Glutamatergic neuron (in vitro differentiated cells): ENCODE measurements at regions not wholly inside any gene's neighbourhood (a gene's known extent, or its start where the extent isn't known, plus 50 kb on each side); places are given as distances from the start of the nearest gene placed in this dataset.
"Not testable (repeated sequence)": the region's sequence is repeated elsewhere in the genome, so short reads cannot be mapped to it uniquely, and the experiment has no call there.

Source experiments
- DNase-seq: peaks from one replicate; pipeline ENCODE4 v3.0.0; 2022
- H3K27ac Mint-ChIP-seq: one replicate; pipeline ENCODE4 v1.8.0; 2020; ENCODE audit warnings: mild to moderate bottlenecking, mixed read lengths, inconsistent platforms; ENCODE audit not compliant: unreplicated experiment
- H3K27me3 Mint-ChIP-seq: one replicate; pipeline ENCODE4 v1.8.0; 2020; ENCODE audit warnings: mild to moderate bottlenecking, moderate library complexity, mixed read lengths, inconsistent platforms; ENCODE audit not compliant: unreplicated experiment
- H3K36me3 Mint-ChIP-seq: one replicate; pipeline ENCODE4 v1.8.0; 2020; ENCODE audit warnings: mild to moderate bottlenecking, mixed read lengths, inconsistent platforms; ENCODE audit not compliant: unreplicated experiment
- H3K4me1 Mint-ChIP-seq: one replicate; pipeline ENCODE4 v1.8.0; 2020; ENCODE audit warnings: mild to moderate bottlenecking, low read depth, mixed read lengths, inconsistent platforms; ENCODE audit not compliant: unreplicated experiment
- H3K4me3 Mint-ChIP-seq: one replicate; pipeline ENCODE4 v1.8.0; 2020; ENCODE audit warnings: mild to moderate bottlenecking, mixed read lengths, inconsistent platforms; ENCODE audit not compliant: unreplicated experiment
- H3K9me3 Mint-ChIP-seq: one replicate; pipeline ENCODE4 v1.8.0; 2020; ENCODE audit warnings: mild to moderate bottlenecking, moderate library complexity, mixed read lengths, inconsistent platforms; ENCODE audit not compliant: unreplicated experiment
- TF ChIP-seq, protein P1 (sequence below): fragments of 200-600 bp; sonication (generic); IDR thresholded peaks from one replicate; pipeline ENCODE4 v1.5.0; 2021; ENCODE audit not compliant: partially characterized antibody, unreplicated experiment

- Mint-ChIP-seq H3K27ac (no peak overlapping the region), H3K9me3 (peaks cover under 1% of the 10 kb centered on the region), H3K4me3 (no peak overlapping the region), H3K27me3 (peaks cover 1% of the 10 kb centered on the region), H3K4me1 (no peaks in the 10 kb centered on the region), H3K36me3 (no peaks in the 10 kb centered on the region)
- TF ChIP-seq, protein P1, sequence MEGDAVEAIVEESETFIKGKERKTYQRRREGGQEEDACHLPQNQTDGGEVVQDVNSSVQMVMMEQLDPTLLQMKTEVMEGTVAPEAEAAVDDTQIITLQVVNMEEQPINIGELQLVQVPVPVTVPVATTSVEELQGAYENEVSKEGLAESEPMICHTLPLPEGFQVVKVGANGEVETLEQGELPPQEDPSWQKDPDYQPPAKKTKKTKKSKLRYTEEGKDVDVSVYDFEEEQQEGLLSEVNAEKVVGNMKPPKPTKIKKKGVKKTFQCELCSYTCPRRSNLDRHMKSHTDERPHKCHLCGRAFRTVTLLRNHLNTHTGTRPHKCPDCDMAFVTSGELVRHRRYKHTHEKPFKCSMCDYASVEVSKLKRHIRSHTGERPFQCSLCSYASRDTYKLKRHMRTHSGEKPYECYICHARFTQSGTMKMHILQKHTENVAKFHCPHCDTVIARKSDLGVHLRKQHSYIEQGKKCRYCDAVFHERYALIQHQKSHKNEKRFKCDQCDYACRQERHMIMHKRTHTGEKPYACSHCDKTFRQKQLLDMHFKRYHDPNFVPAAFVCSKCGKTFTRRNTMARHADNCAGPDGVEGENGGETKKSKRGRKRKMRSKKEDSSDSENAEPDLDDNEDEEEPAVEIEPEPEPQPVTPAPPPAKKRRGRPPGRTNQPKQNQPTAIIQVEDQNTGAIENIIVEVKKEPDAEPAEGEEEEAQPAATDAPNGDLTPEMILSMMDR: no peak
- no peak for DNase-seq
These were observed 357.1 kb upstream of the KLHL4 start for GRCh38 chrX:87160435-87161010.

DNA sequence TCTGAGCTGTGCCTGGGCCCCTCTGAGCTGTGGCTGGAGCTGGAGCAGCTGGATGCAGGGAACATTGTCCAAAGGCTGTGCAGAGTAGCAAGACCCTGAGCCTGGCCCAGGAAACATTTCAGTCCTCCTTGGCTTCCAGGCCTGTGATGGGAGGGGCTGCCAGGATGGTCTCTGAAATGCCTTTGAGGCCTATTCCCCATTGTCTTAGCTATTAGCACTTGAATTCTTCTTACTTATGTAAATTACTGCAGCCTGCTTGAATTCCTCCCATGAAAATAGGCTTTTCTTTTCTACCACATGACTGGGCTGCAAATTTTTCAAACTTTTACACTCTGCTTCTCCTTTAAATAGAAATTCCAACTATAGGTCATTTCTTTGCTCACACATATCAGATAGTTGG, 349.8 kb upstream of the KLHL4 start:
- no peak for DNase-seq
- Mint-ChIP-seq H3K4me3 (no peak overlapping the region), H3K4me1 (no peaks in the 10 kb centered on the region), H3K27me3 (no peaks in the 10 kb centered on the region), H3K36me3 (no peaks in the 10 kb centered on the region), H3K27ac (no peak overlapping the region), H3K9me3 (peaks cover 2% of the 10 kb centered on the region)
- TF ChIP-seq, protein P1: no peak

- not testable (repeated sequence) for H3K4me1 Mint-ChIP-seq, H3K4me3 Mint-ChIP-seq, H3K27me3 Mint-ChIP-seq, H3K9me3 Mint-ChIP-seq, H3K36me3 Mint-ChIP-seq, DNase-seq, H3K27ac Mint-ChIP-seq
These were observed 339.6 kb upstream of the KLHL4 start for GRCh38 chrX:87178009-87178408.
